Glomerular endothelial cell (primary cell): ENCODE measurements at regions not wholly inside any gene's neighbourhood (a gene's known extent, or its start where the extent isn't known, plus 50 kb on each side); places are given as distances from the start of the nearest gene placed in this dataset.

ENCODE experiments used
- DNase-seq: peaks from one replicate; pipeline ENCODE4 v3.0.0-alpha.2; 2011; ENCODE audit warnings: low read depth, low spot score; ENCODE audit errors: extremely low read depth

- peak; percentile 68 for DNase-seq
Measured at GRCh38 chr13:59458908-59459579, 704.7 kb downstream of the DIAPH3 start.

GRCh38 chr13:59459972-59460371, 703.8 kb downstream of the DIAPH3 start:
- no peak for DNase-seq

GRCh38 chr13:59461411-59461810, 702.3 kb downstream of the DIAPH3 start:
- peak; percentile 74 for DNase-seq

- no peak for DNase-seq
Measured at GRCh38 chr13:59463023-59463422, 700.7 kb downstream of the DIAPH3 start.

- no peak for DNase-seq
Measured at GRCh38 chr13:59464926-59465325, 698.8 kb downstream of the DIAPH3 start.

GRCh38 chr13:59468396-59468795, 695.3 kb downstream of the DIAPH3 start:
- no peak for DNase-seq

- no peak for DNase-seq
Measured at GRCh38 chr13:59471106-59471505, 692.6 kb downstream of the DIAPH3 start.

- no peak for DNase-seq
Measured at GRCh38 chr13:59472134-59472533, 691.6 kb downstream of the DIAPH3 start.

GRCh38 chr13:59474696-59475095, 689.0 kb downstream of the DIAPH3 start:
- no peak for DNase-seq

GRCh38 chr13:59475911-59476310, 687.8 kb downstream of the DIAPH3 start:
- DNase-seq: no peak

- no peak for DNase-seq
Measured at GRCh38 chr13:59476366-59476765, 687.4 kb downstream of the DIAPH3 start.

- DNase-seq: no peak
Measured at GRCh38 chr13:59477011-59477410, 686.7 kb downstream of the DIAPH3 start.

- DNase-seq: no peak
Measured at GRCh38 chr13:59478908-59479307, 684.8 kb downstream of the DIAPH3 start.

GRCh38 chr13:59479629-59480028, 684.1 kb downstream of the DIAPH3 start:
- DNase-seq: no peak

GRCh38 chr13:59480396-59481259, 683.1 kb downstream of the DIAPH3 start:
- no peak for DNase-seq

- DNase-seq: no peak
Measured at GRCh38 chr13:59483501-59484145, 680.1 kb downstream of the DIAPH3 start.

GRCh38 chr13:59487883-59488282, 675.8 kb downstream of the DIAPH3 start:
- DNase-seq: no peak

GRCh38 chr13:59488436-59488835, 675.3 kb downstream of the DIAPH3 start:
- no peak for DNase-seq

- DNase-seq: no peak
Measured at GRCh38 chr13:59490651-59491050, 673.1 kb downstream of the DIAPH3 start.

- no peak for DNase-seq
Measured at GRCh38 chr13:59492030-59492636, 671.6 kb downstream of the DIAPH3 start.

GRCh38 chr13:59493436-59493965, 670.2 kb downstream of the DIAPH3 start:
- no peak for DNase-seq
